GM23338 (cell line): ENCODE measurements at regions not wholly inside any gene's neighbourhood (a gene's known extent, or its start where the extent isn't known, plus 50 kb on each side); places are given as distances from the start of the nearest gene placed in this dataset.

Experiments used
- ATAC-seq: fragments of 200-7000 bp; cut with Tn5 transposase; 3 replicates; pipeline ENCODE4 v1.9.1; 2020
- DNase-seq: peaks from one replicate; pipeline ENCODE4 v3.0.0-alpha.2; 2015; ENCODE audit warnings: low spot score
- H2AFZ ChIP-seq: fragments of 200-600 bp; sonication (generic); 2 replicates; pipeline ENCODE4 v1.8.0; 2016; ENCODE audit warnings: antibody characterized with exemption, mild to moderate bottlenecking, moderate library complexity
- H3F3A ChIP-seq: fragments of 200-600 bp; sonication (generic); replicated peaks from 2 replicates; pipeline ENCODE4 v1.8.0; 2017; ENCODE audit warnings: antibody characterized with exemption, mixed run types, low read depth
- H3K27ac ChIP-seq: fragments of 200-600 bp; sonication (generic); 2 replicates; pipeline ENCODE4 v1.6.1; 2016; ENCODE audit warnings: low read depth
- H3K27me3 ChIP-seq: fragments of 200-600 bp; sonication (generic); 2 replicates; pipeline ENCODE4 v1.8.0; 2016; ENCODE audit warnings: mild to moderate bottlenecking, mixed run types, moderate library complexity; ENCODE audit not compliant: insufficient read depth
- H3K36me3 ChIP-seq: fragments of 200-600 bp; sonication (generic); 2 replicates; pipeline ENCODE4 v1.8.0; 2016; ENCODE audit warnings: mild to moderate bottlenecking; ENCODE audit not compliant: insufficient read depth
- H3K4me1 ChIP-seq: fragments of 200-600 bp; sonication (generic); 2 replicates; pipeline ENCODE4 v1.8.0; 2016; ENCODE audit warnings: mild to moderate bottlenecking, moderate library complexity; ENCODE audit not compliant: insufficient read depth
- H3K4me2 ChIP-seq: fragments of 200-600 bp; sonication (generic); 2 replicates; pipeline ENCODE4 v1.7.1; 2017; ENCODE audit warnings: mixed run types
- H3K4me3 ChIP-seq: fragments of 200-600 bp; sonication (generic); 2 replicates; pipeline ENCODE4 v1.6.1; 2016; ENCODE audit warnings: mixed run types
- H3K79me2 ChIP-seq: fragments of 200-600 bp; sonication (generic); replicated peaks from 2 replicates; pipeline ENCODE4 v1.8.0; 2017; ENCODE audit warnings: mild to moderate bottlenecking; ENCODE audit not compliant: insufficient read depth
- H3K9me2 ChIP-seq: fragments of 200-600 bp; sonication (generic); 2 replicates; pipeline ENCODE4 v1.8.0; 2017; ENCODE audit not compliant: insufficient read depth
- H4K20me1 ChIP-seq: fragments of 200-600 bp; sonication (generic); replicated peaks from 2 replicates; pipeline ENCODE4 v1.8.0; 2017; ENCODE audit warnings: mild to moderate bottlenecking; ENCODE audit not compliant: insufficient read depth
- H3K27ac Mint-ChIP-seq: 2 replicates; pipeline ENCODE4 v1.8.0; 2020; ENCODE audit warnings: inconsistent platforms, mild to moderate bottlenecking, moderate library complexity, mixed read lengths
- H3K27me3 Mint-ChIP-seq: 3 replicates; pipeline ENCODE4 v1.8.0; 2022; ENCODE audit warnings: low read depth, mild to moderate bottlenecking, moderate library complexity, mixed read lengths, inconsistent platforms; ENCODE audit not compliant: insufficient read depth, poor library complexity
- H3K36me3 Mint-ChIP-seq: 3 replicates; pipeline ENCODE4 v1.8.0; 2021; ENCODE audit warnings: low read depth, mild to moderate bottlenecking, inconsistent platforms, moderate library complexity, mixed read lengths
- H3K4me1 Mint-ChIP-seq: 3 replicates; pipeline ENCODE4 v1.8.0; 2020; ENCODE audit warnings: mild to moderate bottlenecking, inconsistent platforms, mixed read lengths
- H3K4me3 Mint-ChIP-seq: 3 replicates; pipeline ENCODE4 v1.8.0; 2021; ENCODE audit warnings: moderate library complexity, mild to moderate bottlenecking, inconsistent platforms, mixed read lengths
- H3K9me3 Mint-ChIP-seq: 3 replicates; pipeline ENCODE4 v1.8.0; 2020; ENCODE audit warnings: moderate library complexity, mild to moderate bottlenecking, inconsistent platforms, mixed read lengths
- CREB1 ChIP-seq: fragments of 250-450 bp; sonication (Bioruptor Pico); IDR thresholded peaks from 2 replicates; pipeline ENCODE4 v1.5.0; 2020; ENCODE audit warnings: low read depth, mild to moderate bottlenecking, moderate library complexity
- CTCF ChIP-seq, 2 experiments: fragments of 200-600 bp in 1 of 2; sonication (generic) in 1 of 2; conservative IDR thresholded peaks; 2 replicates each; pipeline versions ENCODE4 v1.5.1 to v1.6.1; 2016 to 2017; ENCODE audit warnings: antibody characterized with exemption in 2 of 2, low read depth in 2 of 2, mild to moderate bottlenecking in 2 of 2, moderate library complexity in 1 of 2
- ETS1 ChIP-seq: IDR thresholded peaks from 2 replicates; pipeline ENCODE4 v1.6.1; 2016; ENCODE audit warnings: antibody characterized with exemption
- EZH2 ChIP-seq: fragments of 200-600 bp; sonication (generic); IDR thresholded peaks from one replicate; pipeline ENCODE4 v1.8.0; 2017; ENCODE audit warnings: antibody characterized with exemption, mild to moderate bottlenecking, low read depth; ENCODE audit not compliant: unreplicated experiment
- EZH2phosphoT487 ChIP-seq: fragments of 200-600 bp; sonication (generic); IDR thresholded peaks from one replicate; pipeline ENCODE4 v1.8.1; 2018; ENCODE audit warnings: antibody characterized with exemption; ENCODE audit not compliant: unreplicated experiment
- JUNB ChIP-seq: IDR thresholded peaks from one replicate; pipeline ENCODE4 v1.6.1; 2016; ENCODE audit warnings: antibody characterized with exemption; ENCODE audit not compliant: unreplicated experiment
- NANOG ChIP-seq: IDR thresholded peaks from 2 replicates; pipeline ENCODE4 v1.6.1; 2016; ENCODE audit warnings: antibody characterized with exemption, borderline replicate concordance
- POLR2AphosphoS5 ChIP-seq: IDR thresholded peaks from 2 replicates; pipeline ENCODE4 v1.6.1; 2016; ENCODE audit warnings: antibody characterized with exemption, low read depth
- STAT1 ChIP-seq: IDR thresholded peaks from one replicate; pipeline ENCODE4 v1.6.1; 2016; ENCODE audit warnings: antibody characterized with exemption; ENCODE audit not compliant: unreplicated experiment
- ZNF114 ChIP-seq: fragments of 250-450 bp; sonication (Bioruptor Pico); IDR thresholded peaks from 2 replicates; pipeline ENCODE4 v1.5.0; 2020; ENCODE audit warnings: mild to moderate bottlenecking, moderate library complexity
- ZNF331 ChIP-seq: fragments of 250-450 bp; sonication (Bioruptor Pico); IDR thresholded peaks from 2 replicates; pipeline ENCODE4 v1.5.0; 2020; ENCODE audit warnings: low read depth, mild to moderate bottlenecking, moderate library complexity
- TF ChIP-seq, protein P1 (sequence below): IDR thresholded peaks from one replicate; pipeline ENCODE4 v1.6.1; 2018; ENCODE audit warnings: antibody characterized with exemption; ENCODE audit not compliant: unreplicated experiment
- TF ChIP-seq, protein P2 (sequence below): fragments of 250-450 bp; sonication (Bioruptor Pico); IDR thresholded peaks from 2 replicates; pipeline ENCODE4 v1.5.0; 2020; ENCODE audit warnings: mild to moderate bottlenecking, moderate library complexity

DNA sequence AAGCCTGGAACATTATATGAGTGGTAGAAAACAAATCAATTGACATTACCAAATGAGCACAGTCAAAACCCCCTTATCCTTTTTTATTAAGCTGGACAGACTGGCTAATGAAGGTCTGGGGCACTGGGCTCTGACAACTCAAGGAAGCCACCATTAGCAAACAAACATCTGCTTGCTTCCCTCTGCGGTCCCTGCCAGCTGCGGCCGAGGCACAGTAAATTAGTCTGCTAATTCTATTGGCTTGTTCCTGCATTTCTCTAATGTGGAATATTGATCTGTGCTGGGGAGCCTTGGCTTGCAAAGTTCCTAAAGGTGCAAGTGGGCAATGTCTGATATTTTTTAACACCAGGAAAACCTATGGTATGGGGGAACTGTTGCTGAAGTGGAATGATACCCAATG, 300.3 kb downstream of the MTX2 start:
- no peak overlapping the region for H3K4me3 Mint-ChIP-seq
- no peak for ATAC-seq
- no peak overlapping the region for H3K27ac ChIP-seq
- no peaks in the 10 kb centered on the region for H3K4me1 ChIP-seq
- no peaks in the 10 kb centered on the region for H3K27me3 Mint-ChIP-seq
- no peaks in the 10 kb centered on the region for H3K79me2 ChIP-seq
- no peak overlapping the region for H3K4me2 ChIP-seq
- H2AFZ ChIP-seq: no peak overlapping the region
- no peaks in the 10 kb centered on the region for H3K36me3 Mint-ChIP-seq
- no peaks in the 10 kb centered on the region for H3K36me3 ChIP-seq
- no peaks in the 10 kb centered on the region for H3K27me3 ChIP-seq
- no peaks in the 10 kb centered on the region for H3K9me2 ChIP-seq
- no peaks in the 10 kb centered on the region for H3K4me1 Mint-ChIP-seq
- no peaks in the 10 kb centered on the region for H3F3A ChIP-seq
- H4K20me1 ChIP-seq: no peaks in the 10 kb centered on the region
- no peak for DNase-seq
- no peak overlapping the region for H3K27ac Mint-ChIP-seq
- no peaks in the 10 kb centered on the region for H3K9me3 Mint-ChIP-seq
- TF ChIP-seq ZNF331 (CRISPR knock-in tag): no peak
- TF ChIP-seq, protein P1, sequence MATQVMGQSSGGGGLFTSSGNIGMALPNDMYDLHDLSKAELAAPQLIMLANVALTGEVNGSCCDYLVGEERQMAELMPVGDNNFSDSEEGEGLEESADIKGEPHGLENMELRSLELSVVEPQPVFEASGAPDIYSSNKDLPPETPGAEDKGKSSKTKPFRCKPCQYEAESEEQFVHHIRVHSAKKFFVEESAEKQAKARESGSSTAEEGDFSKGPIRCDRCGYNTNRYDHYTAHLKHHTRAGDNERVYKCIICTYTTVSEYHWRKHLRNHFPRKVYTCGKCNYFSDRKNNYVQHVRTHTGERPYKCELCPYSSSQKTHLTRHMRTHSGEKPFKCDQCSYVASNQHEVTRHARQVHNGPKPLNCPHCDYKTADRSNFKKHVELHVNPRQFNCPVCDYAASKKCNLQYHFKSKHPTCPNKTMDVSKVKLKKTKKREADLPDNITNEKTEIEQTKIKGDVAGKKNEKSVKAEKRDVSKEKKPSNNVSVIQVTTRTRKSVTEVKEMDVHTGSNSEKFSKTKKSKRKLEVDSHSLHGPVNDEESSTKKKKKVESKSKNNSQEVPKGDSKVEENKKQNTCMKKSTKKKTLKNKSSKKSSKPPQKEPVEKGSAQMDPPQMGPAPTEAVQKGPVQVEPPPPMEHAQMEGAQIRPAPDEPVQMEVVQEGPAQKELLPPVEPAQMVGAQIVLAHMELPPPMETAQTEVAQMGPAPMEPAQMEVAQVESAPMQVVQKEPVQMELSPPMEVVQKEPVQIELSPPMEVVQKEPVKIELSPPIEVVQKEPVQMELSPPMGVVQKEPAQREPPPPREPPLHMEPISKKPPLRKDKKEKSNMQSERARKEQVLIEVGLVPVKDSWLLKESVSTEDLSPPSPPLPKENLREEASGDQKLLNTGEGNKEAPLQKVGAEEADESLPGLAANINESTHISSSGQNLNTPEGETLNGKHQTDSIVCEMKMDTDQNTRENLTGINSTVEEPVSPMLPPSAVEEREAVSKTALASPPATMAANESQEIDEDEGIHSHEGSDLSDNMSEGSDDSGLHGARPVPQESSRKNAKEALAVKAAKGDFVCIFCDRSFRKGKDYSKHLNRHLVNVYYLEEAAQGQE: no peak
- TF ChIP-seq EZH2phosphoT487: no peak
- TF ChIP-seq, protein P2, sequence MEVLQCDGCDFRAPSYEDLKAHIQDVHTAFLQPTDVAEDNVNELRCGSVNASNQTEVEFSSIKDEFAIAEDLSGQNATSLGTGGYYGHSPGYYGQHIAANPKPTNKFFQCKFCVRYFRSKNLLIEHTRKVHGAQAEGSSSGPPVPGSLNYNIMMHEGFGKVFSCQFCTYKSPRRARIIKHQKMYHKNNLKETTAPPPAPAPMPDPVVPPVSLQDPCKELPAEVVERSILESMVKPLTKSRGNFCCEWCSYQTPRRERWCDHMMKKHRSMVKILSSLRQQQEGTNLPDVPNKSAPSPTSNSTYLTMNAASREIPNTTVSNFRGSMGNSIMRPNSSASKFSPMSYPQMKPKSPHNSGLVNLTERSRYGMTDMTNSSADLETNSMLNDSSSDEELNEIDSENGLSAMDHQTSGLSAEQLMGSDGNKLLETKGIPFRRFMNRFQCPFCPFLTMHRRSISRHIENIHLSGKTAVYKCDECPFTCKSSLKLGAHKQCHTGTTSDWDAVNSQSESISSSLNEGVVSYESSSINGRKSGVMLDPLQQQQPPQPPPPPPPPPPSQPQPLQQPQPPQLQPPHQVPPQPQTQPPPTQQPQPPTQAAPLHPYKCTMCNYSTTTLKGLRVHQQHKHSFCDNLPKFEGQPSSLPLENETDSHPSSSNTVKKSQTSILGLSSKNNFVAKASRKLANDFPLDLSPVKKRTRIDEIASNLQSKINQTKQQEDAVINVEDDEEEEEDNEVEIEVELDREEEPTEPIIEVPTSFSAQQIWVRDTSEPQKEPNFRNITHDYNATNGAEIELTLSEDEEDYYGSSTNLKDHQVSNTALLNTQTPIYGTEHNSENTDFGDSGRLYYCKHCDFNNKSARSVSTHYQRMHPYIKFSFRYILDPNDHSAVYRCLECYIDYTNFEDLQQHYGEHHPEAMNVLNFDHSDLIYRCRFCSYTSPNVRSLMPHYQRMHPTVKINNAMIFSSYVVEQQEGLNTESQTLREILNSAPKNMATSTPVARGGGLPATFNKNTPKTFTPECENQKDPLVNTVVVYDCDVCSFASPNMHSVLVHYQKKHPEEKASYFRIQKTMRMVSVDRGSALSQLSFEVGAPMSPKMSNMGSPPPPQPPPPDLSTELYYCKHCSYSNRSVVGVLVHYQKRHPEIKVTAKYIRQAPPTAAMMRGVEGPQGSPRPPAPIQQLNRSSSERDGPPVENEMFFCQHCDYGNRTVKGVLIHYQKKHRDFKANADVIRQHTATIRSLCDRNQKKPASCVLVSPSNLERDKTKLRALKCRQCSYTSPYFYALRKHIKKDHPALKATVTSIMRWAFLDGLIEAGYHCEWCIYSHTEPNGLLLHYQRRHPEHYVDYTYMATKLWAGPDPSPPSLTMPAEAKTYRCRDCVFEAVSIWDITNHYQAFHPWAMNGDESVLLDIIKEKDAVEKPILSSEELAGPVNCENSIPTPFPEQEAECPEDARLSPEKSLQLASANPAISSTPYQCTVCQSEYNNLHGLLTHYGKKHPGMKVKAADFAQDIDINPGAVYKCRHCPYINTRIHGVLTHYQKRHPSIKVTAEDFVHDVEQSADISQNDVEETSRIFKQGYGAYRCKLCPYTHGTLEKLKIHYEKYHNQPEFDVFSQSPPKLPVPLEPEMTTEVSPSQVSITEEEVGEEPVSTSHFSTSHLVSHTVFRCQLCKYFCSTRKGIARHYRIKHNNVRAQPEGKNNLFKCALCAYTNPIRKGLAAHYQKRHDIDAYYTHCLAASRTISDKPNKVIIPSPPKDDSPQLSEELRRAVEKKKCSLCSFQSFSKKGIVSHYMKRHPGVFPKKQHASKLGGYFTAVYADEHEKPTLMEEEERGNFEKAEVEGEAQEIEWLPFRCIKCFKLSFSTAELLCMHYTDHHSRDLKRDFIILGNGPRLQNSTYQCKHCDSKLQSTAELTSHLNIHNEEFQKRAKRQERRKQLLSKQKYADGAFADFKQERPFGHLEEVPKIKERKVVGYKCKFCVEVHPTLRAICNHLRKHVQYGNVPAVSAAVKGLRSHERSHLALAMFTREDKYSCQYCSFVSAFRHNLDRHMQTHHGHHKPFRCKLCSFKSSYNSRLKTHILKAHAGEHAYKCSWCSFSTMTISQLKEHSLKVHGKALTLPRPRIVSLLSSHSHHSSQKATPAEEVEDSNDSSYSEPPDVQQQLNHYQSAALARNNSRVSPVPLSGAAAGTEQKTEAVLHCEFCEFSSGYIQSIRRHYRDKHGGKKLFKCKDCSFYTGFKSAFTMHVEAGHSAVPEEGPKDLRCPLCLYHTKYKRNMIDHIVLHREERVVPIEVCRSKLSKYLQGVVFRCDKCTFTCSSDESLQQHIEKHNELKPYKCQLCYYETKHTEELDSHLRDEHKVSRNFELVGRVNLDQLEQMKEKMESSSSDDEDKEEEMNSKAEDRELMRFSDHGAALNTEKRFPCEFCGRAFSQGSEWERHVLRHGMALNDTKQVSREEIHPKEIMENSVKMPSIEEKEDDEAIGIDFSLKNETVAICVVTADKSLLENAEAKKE (CRISPR knock-in tag): no peak
- no peak for TF ChIP-seq ZNF114
- TF ChIP-seq CTCF (conservative IDR thresholded peaks at IDR 0.05; ENCODE audit: low read depth in 2 of 2): no peak
- no peak for TF ChIP-seq POLR2AphosphoS5
- TF ChIP-seq CREB1 (CRISPR knock-in tag): no peak
- TF ChIP-seq EZH2: no peak
- no peak for TF ChIP-seq ETS1
- TF ChIP-seq NANOG: no peak
- TF ChIP-seq STAT1: no peak
- no peak for TF ChIP-seq JUNB
- H3K4me3 ChIP-seq: no peak overlapping the region
